PC-9 (cell line): ENCODE measurements at regions not wholly inside any gene's neighbourhood (a gene's known extent, or its start where the extent isn't known, plus 50 kb on each side); places are given as distances from the start of the nearest gene placed in this dataset.

Experiments
- BruUV-seq: library from RNA; stranded (reverse); fragments of 400-500 nt; replicated peaks from 2 replicates; lab custom pipeline; 2021; lab: Mats Ljungman, UMichigan
- CTCF ChIA-PET: fragments of 300-600 bp; sonication (Branson Sonifier 250); formaldehyde crosslinking; loops from one replicate; lab custom pipeline; 2022; ENCODE audit warnings: antibody characterized with exemption; lab: Charles Lee
- POLR2A ChIA-PET: fragments of 300-600 bp; sonication (Branson Sonifier 250); formaldehyde crosslinking; loops from one replicate; lab custom pipeline; 2022; ENCODE audit warnings: antibody characterized with exemption; ENCODE audit not compliant: unreplicated experiment; lab: Charles Lee
- DNase-seq, 2 experiments: peaks; one replicate each; pipeline versions ENCODE4 v3.0.0 to v3.0.0-alpha.2; 2015 to 2022; ENCODE audit warnings: mixed read lengths in 1 of 2
- H2AFZ ChIP-seq: fragments of 200-600 bp; sonication (generic); 2 replicates; pipeline ENCODE4 v1.8.1; 2017; ENCODE audit warnings: antibody characterized with exemption
- H3F3A ChIP-seq: fragments of 200-600 bp; sonication (generic); 2 replicates; pipeline ENCODE4 v1.8.1; 2017; ENCODE audit warnings: antibody characterized with exemption, mild to moderate bottlenecking, low read depth; ENCODE audit not compliant: insufficient read depth
- H3K27ac ChIP-seq: fragments of 200-600 bp; sonication (generic); 2 replicates; pipeline ENCODE4 v1.6.1; 2016; ENCODE audit warnings: mixed run types
- H3K27me3 ChIP-seq: fragments of 200-600 bp; sonication (generic); 2 replicates; pipeline ENCODE4 v1.6.1; 2016; ENCODE audit warnings: low read depth, mixed run types; ENCODE audit not compliant: insufficient read depth
- H3K36me3 ChIP-seq: fragments of 200-600 bp; sonication (generic); 2 replicates; pipeline ENCODE4 v1.6.1; 2016; ENCODE audit warnings: low read depth, mixed run types
- H3K4me1 ChIP-seq: fragments of 200-600 bp; sonication (generic); replicated peaks from 2 replicates; pipeline ENCODE4 v1.6.1; 2016; ENCODE audit warnings: mixed run types; ENCODE audit not compliant: insufficient read depth
- H3K4me2 ChIP-seq: fragments of 200-600 bp; sonication (generic); 2 replicates; pipeline ENCODE4 v1.6.1; 2017; ENCODE audit warnings: mixed run types
- H3K4me3 ChIP-seq: fragments of 200-600 bp; sonication (generic); 2 replicates; pipeline ENCODE4 v1.6.1; 2016; ENCODE audit warnings: mixed run types
- H3K79me2 ChIP-seq: fragments of 200-600 bp; sonication (generic); 2 replicates; pipeline ENCODE4 v1.6.1; 2017; ENCODE audit warnings: low read depth, mixed run types
- H3K9me2 ChIP-seq: fragments of 200-600 bp; sonication (generic); 2 replicates; pipeline ENCODE4 v1.8.1; 2017; ENCODE audit warnings: mild to moderate bottlenecking; ENCODE audit not compliant: insufficient read depth
- H3K9me3 ChIP-seq: fragments of 200-600 bp; sonication (generic); 2 replicates; pipeline ENCODE4 v1.8.1; 2016; ENCODE audit warnings: low read depth; ENCODE audit not compliant: insufficient read depth
- H4K20me1 ChIP-seq: fragments of 200-600 bp; sonication (generic); 2 replicates; pipeline ENCODE4 v1.8.1; 2017; ENCODE audit not compliant: insufficient read depth
- EZH2 ChIP-seq: fragments of 200-600 bp; sonication (generic); IDR thresholded peaks from 2 replicates; pipeline ENCODE4 v1.8.0; 2017; ENCODE audit warnings: antibody characterized with exemption, low read depth
- intact Hi-C: fragments of 100-400 bp; cut with micrococcal nuclease; formaldehyde crosslinking; loops from one replicate; pipeline ENCODE4 v1.10.0; 2022; ENCODE audit not compliant: unreplicated experiment
- TF ChIP-seq, protein P1 (sequence below): fragments of 200-600 bp; sonication (generic); conservative IDR thresholded peaks from 2 replicates; pipeline ENCODE4 v1.6.1; 2017; ENCODE audit warnings: mixed run types, antibody characterized with exemption, mild to moderate bottlenecking, moderate library complexity

GRCh38 chr6:4599924-4600323 is 176.3 kb upstream of the CDYL start:
- ChIA-PET POLR2A (no interaction called here), CTCF (no interaction called here)
- H3K79me2 ChIP-seq: no peaks in the 10 kb centered on the region
- no peak overlapping the region for H3K27ac ChIP-seq
- no peaks in the 10 kb centered on the region for H3F3A ChIP-seq
- H2AFZ ChIP-seq: no peak overlapping the region
- intact Hi-C loops: loop anchor here (5.0 to 10.0 kb wide), 3 partner anchors 47 to 435 kb away; no protein-coding TSS in a partner anchor
- 0 out of 2 replicates have a peak, but pooled peaks cover 12% of the 10 kb centered on the region for H3K4me1 ChIP-seq
- no peaks in the 10 kb centered on the region for H3K36me3 ChIP-seq
- no peaks in the 10 kb centered on the region for H3K9me3 ChIP-seq
- no peak overlapping the region for H3K4me2 ChIP-seq
- peak; percentile 26 to 61 for DNase-seq
- no TSS peak for BruUV-seq
- no peaks in the 10 kb centered on the region for H3K9me2 ChIP-seq
- H3K27me3 ChIP-seq: no peaks in the 10 kb centered on the region
- H4K20me1 ChIP-seq: no peaks in the 10 kb centered on the region
- no peak for TF ChIP-seq EZH2
- TF ChIP-seq, protein P1, sequence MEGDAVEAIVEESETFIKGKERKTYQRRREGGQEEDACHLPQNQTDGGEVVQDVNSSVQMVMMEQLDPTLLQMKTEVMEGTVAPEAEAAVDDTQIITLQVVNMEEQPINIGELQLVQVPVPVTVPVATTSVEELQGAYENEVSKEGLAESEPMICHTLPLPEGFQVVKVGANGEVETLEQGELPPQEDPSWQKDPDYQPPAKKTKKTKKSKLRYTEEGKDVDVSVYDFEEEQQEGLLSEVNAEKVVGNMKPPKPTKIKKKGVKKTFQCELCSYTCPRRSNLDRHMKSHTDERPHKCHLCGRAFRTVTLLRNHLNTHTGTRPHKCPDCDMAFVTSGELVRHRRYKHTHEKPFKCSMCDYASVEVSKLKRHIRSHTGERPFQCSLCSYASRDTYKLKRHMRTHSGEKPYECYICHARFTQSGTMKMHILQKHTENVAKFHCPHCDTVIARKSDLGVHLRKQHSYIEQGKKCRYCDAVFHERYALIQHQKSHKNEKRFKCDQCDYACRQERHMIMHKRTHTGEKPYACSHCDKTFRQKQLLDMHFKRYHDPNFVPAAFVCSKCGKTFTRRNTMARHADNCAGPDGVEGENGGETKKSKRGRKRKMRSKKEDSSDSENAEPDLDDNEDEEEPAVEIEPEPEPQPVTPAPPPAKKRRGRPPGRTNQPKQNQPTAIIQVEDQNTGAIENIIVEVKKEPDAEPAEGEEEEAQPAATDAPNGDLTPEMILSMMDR: no peak
- H3K4me3 ChIP-seq: no peak overlapping the region

- ChIA-PET POLR2A (no interaction called here), CTCF (interaction anchor here (0.6 kb wide), 1 partner anchor 109 kb away, joined by 5 read pairs; no protein-coding TSS in a partner anchor)
- intact Hi-C loops: no loop called here
- Histone ChIP-seq H3K79me2 (no peaks in the 10 kb centered on the region), H3K9me3 (no peaks in the 10 kb centered on the region), H3K27me3 (no peaks in the 10 kb centered on the region), H3F3A (no peaks in the 10 kb centered on the region), H2AFZ (no peak overlapping the region), H3K27ac (no peak overlapping the region), H3K9me2 (no peaks in the 10 kb centered on the region), H3K36me3 (no peaks in the 10 kb centered on the region), H3K4me1 (0 out of 2 replicates have a peak, but pooled peaks cover 12% of the 10 kb centered on the region), H4K20me1 (no peaks in the 10 kb centered on the region), H3K4me3 (no peak overlapping the region), H3K4me2 (no peak overlapping the region)
- no peak for DNase-seq
- BruUV-seq: no TSS peak
- TF ChIP-seq, protein P1: no peak
- TF ChIP-seq EZH2: no peak
Measured at GRCh38 chr6:4598384-4598995, 177.7 kb upstream of the CDYL start.

DNA sequence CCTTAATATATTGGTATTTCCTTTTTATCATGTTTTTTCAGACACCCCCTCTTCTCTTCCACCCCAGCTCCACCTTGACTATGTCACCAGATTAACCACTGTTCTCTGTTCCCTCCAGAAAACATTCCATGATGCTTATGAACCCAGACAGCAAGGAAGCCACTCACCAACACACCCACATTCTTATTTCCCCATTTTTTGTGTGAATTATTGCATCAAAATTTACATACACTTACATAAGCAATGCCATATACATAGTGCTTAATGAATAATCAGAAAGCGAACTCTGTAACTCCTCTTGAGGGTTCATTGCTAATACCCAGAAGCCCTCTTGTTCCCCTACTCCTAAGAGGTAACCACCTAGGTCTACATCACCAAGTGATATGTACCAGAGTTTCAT is 182.3 kb upstream of the CDYL start:
- Histone ChIP-seq H3K9me3 (no peaks in the 10 kb centered on the region), H3F3A (no peaks in the 10 kb centered on the region), H3K4me3 (no peak overlapping the region), H2AFZ (no peak overlapping the region), H3K36me3 (no peaks in the 10 kb centered on the region), H3K9me2 (no peaks in the 10 kb centered on the region), H3K79me2 (no peaks in the 10 kb centered on the region), H3K4me2 (no peak overlapping the region), H3K4me1 (no peaks in the 10 kb centered on the region), H4K20me1 (no peaks in the 10 kb centered on the region), H3K27me3 (no peaks in the 10 kb centered on the region), H3K27ac (no peak overlapping the region)
- no TSS peak for BruUV-seq
- CTCF ChIA-PET: no interaction called here
- TF ChIP-seq, protein P1: no peak
- no peak for TF ChIP-seq EZH2
- DNase-seq: no peak
- POLR2A ChIA-PET: no interaction called here
- intact Hi-C loops: no loop called here
